GM20000 (cell line): ENCODE measurements at regions not wholly inside any gene's neighbourhood (a gene's known extent, or its start where the extent isn't known, plus 50 kb on each side); places are given as distances from the start of the nearest gene placed in this dataset.

Source experiments
- DNase-seq: peaks from one replicate; pipeline ENCODE4 v3.0.0; 2012; ENCODE audit warnings: low spot score
- CTCF ChIP-seq: IDR thresholded peaks from 2 replicates; pipeline ENCODE4 v1.5.1; 2012; ENCODE audit warnings: mild to moderate bottlenecking, control low read depth; ENCODE audit errors: extremely low read depth, missing control alignments

DNA sequence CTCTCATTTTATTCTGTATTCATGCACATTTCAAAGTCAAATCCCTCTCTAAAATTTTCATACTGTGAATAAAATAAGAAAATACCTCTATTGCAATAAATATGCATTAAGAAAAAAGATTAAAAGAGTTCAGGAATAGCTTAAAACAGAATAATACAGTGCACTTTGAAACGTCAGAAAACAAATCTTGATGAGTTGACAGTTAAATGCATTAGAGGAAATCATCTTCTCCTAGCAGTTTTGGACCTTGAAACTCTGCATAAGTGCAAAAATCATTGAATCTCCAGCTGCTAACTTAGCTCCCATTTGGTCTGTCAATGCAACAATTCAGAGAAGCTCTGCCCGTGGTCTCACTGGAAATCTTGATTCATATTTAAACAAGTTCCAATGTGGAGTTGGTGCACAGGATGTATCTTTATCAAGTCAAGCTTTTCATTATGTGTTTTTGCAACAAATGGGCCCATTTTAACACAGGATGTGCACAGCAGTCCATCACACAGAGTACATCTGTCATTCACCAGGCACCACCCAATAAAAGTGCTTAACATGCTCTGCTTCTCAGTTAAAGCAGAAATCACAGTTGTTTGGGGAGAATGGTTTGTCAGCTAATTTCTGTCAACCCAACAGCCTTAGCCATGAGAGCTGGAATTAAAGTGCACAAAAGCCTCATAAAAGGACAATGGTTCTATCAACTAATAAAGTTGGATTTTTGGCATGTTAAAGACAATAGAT is 98.8 kb upstream of the ARRDC4 start:
- TF ChIP-seq CTCF: no peak
- no peak for DNase-seq

DNA sequence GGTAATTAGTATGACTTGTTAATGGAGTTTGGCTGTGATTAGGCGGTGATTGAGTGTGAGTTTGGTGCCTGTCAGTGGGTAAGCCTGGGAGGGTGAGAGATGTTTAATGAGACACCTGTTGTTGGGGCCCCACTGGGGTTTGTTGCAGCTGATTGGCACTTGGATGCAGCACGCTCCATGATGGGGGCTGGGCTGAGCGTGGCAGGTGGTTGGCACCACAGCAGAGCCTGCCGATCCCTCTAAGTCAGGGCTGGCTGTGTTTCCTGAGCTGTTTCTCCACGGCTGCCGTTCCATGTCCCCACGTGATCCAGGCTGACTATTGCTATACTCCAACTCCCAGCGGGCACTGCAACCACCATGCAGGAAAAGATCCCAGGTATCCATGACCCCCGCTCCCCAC is 93.5 kb upstream of the ARRDC4 start:
- TF ChIP-seq CTCF: no peak
- no peak for DNase-seq

GRCh38 chr15:97867870-97868269 is 92.6 kb upstream of the ARRDC4 start:
- no peak for TF ChIP-seq CTCF
- DNase-seq: no peak

DNA sequence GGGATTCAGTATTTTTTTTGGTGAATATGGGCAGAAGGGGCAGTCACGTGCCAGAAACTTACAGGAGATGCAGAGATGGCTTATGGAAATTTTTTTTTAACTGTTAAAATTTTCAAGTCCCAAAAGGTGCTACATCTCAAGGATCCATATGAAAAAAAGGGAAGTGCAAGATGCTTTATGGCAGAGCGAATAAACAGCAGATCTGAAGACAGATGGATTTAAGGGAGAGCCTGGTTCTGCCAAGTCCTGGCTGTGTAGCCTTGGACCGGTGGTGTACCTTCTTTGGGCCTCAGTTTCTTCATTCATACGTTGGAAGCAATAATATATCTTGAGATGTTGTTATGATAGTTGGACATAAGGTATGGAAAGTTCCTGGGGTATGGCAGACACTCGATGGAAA is 91.5 kb upstream of the ARRDC4 start:
- no peak for DNase-seq
- no peak for TF ChIP-seq CTCF

- DNase-seq: no peak
- no peak for TF ChIP-seq CTCF
Measured at GRCh38 chr15:97870771-97871170, 89.7 kb upstream of the ARRDC4 start.

- no peak for DNase-seq
- no peak for TF ChIP-seq CTCF
Measured at GRCh38 chr15:97874139-97874538, 86.4 kb upstream of the ARRDC4 start.

GRCh38 chr15:97875025-97875512 is 85.4 kb upstream of the ARRDC4 start:
- TF ChIP-seq CTCF: no peak
- DNase-seq: no peak
